Choroid plexus epithelial cell (primary cell): ENCODE measurements at regions not wholly inside any gene's neighbourhood (a gene's known extent, or its start where the extent isn't known, plus 50 kb on each side); places are given as distances from the start of the nearest gene placed in this dataset.

Source experiments
- DNase-seq: peaks from one replicate; pipeline ENCODE4 v3.0.0-alpha.2; 2010; ENCODE audit warnings: low read depth
- H3K4me3 ChIP-seq: 2 replicates; pipeline ENCODE4 v1.5.1; 2011; ENCODE audit warnings: low read depth, mild to moderate bottlenecking, control low read depth, low read length, moderate library complexity
- CTCF ChIP-seq: conservative IDR thresholded peaks from 2 replicates; pipeline ENCODE4 v1.5.1; 2011; ENCODE audit warnings: low read depth, mild to moderate bottlenecking, control low read depth, inconsistent platforms, low read length, moderate library complexity

GRCh38 chr14:47843236-47843635 is 167.8 kb upstream of the MDGA2 start:
- no peak overlapping the region for H3K4me3 ChIP-seq
- no peak for TF ChIP-seq CTCF

GRCh38 chr14:47833011-47833410 is 157.6 kb upstream of the MDGA2 start:
- no peak overlapping the region for H3K4me3 ChIP-seq
- DNase-seq: no peak
- TF ChIP-seq CTCF: no peak

More at GRCh38 chr14:47843236-47843635, 167.8 kb upstream of the MDGA2 start:
- DNase-seq: no peak

- H3K4me3 ChIP-seq: no peak overlapping the region
- no peak for TF ChIP-seq CTCF
- no peak for DNase-seq
These were observed 151.4 kb upstream of the MDGA2 start for GRCh38 chr14:47826809-47827208.

GRCh38 chr14:47822326-47822725 is 146.9 kb upstream of the MDGA2 start:
- DNase-seq: no peak
- TF ChIP-seq CTCF: no peak
- H3K4me3 ChIP-seq: no peak overlapping the region

GRCh38 chr14:47821135-47821534 is 145.7 kb upstream of the MDGA2 start:
- no peak for DNase-seq

GRCh38 chr14:47790477-47790876 is 115.1 kb upstream of the MDGA2 start:
- H3K4me3 ChIP-seq: no peak overlapping the region
- no peak for TF ChIP-seq CTCF
- no peak for DNase-seq

More at GRCh38 chr14:47821135-47821534, 145.7 kb upstream of the MDGA2 start:
- H3K4me3 ChIP-seq: no peak overlapping the region
- no peak for TF ChIP-seq CTCF

GRCh38 chr14:47785058-47785457 is 109.7 kb upstream of the MDGA2 start:
- no peak overlapping the region for H3K4me3 ChIP-seq
- TF ChIP-seq CTCF: no peak

More at GRCh38 chr14:47785058-47785457, 109.7 kb upstream of the MDGA2 start:
- no peak for DNase-seq
